GM12878 (cell line): ENCODE measurements at regions not wholly inside any gene's neighbourhood (a gene's known extent, or its start where the extent isn't known, plus 50 kb on each side); places are given as distances from the start of the nearest gene placed in this dataset.

Experiments used
- ATAC-seq: fragments of 200-7000 bp; cut with Tn5 transposase; 3 replicates; pipeline ENCODE4 v1.9.1; 2020; ENCODE audit warnings: mild to moderate bottlenecking, moderate library complexity
- BruUV-seq: library from RNA; stranded (reverse); fragments of 400-500 nt; replicated peaks from 2 replicates; lab custom pipeline; 2021; lab: Mats Ljungman, UMichigan
- CTCF ChIA-PET: fragments of 300-600 bp; sonication (Branson Sonifier 250); formaldehyde crosslinking; extraction: SDS; loops from one replicate; lab custom pipeline; 2021; ENCODE audit warnings: inconsistent platforms; lab: Yijun Ruan, JAX
- POLR2A ChIA-PET: fragments of 350-600 bp; formaldehyde crosslinking; extraction: SDS; loops from one replicate; lab custom pipeline; 2021; ENCODE audit warnings: inconsistent platforms; lab: Charles Lee
- RAD21 ChIA-PET: fragments of 300-600 bp; sonication (Branson Sonifier 250); formaldehyde crosslinking; loops from one replicate; lab custom pipeline; 2023; ENCODE audit warnings: antibody characterized with exemption; ENCODE audit not compliant: unreplicated experiment; lab: Charles Lee
- SMC1A ChIA-PET: fragments of 300-600 bp; sonication (Branson Sonifier 250); formaldehyde crosslinking; loops from one replicate; lab custom pipeline; 2023; ENCODE audit not compliant: unreplicated experiment, uncharacterized antibody; lab: Charles Lee
- DNase-seq: peaks from one replicate; pipeline ENCODE4 v3.0.0-alpha.2; 2011; ENCODE audit warnings: low read depth, low spot score
- FAIRE-seq: peaks from 3 replicates; lab custom pipeline; 2011; peaks lifted over from hg19 to GRCh38; lab: Jason Lieb, UNC
- H2AFZ ChIP-seq: 2 replicates; pipeline ENCODE4 v1.6.0; 2011; ENCODE audit warnings: low read depth, low read length, control low read depth; ENCODE audit not compliant: control insufficient read depth
- H3K27ac ChIP-seq: 2 replicates; pipeline ENCODE4 v1.5.1; 2011; ENCODE audit warnings: control low read depth; ENCODE audit not compliant: control insufficient read depth, insufficient read depth
- H3K27me3 ChIP-seq, 2 experiments: replicated peaks in 1 of 2; 2 replicates each; pipeline versions ENCODE4 v1.6.0 to v1.6.1; 2011; ENCODE audit warnings: low read length in 1 of 2; ENCODE audit not compliant: control insufficient read depth in 2 of 2, insufficient read depth in 2 of 2
- H3K36me3 ChIP-seq, 2 experiments: 2 replicates each; pipeline ENCODE4 v1.5.1; 2011; ENCODE audit warnings: low read length in 1 of 2; ENCODE audit not compliant: control insufficient read depth in 2 of 2, insufficient read depth in 2 of 2
- H3K4me1 ChIP-seq: 2 replicates; pipeline ENCODE4 v1.6.1; 2011; ENCODE audit warnings: mild to moderate bottlenecking, low read length, moderate library complexity, mixed read lengths; ENCODE audit not compliant: control insufficient read depth, insufficient read depth
- H3K4me2 ChIP-seq: 2 replicates; pipeline ENCODE4 v1.6.0; 2011; ENCODE audit warnings: control low read depth; ENCODE audit not compliant: control insufficient read depth, insufficient read depth
- H3K4me3 ChIP-seq: fragments of 200-600 bp; sonication (generic); 2 replicates; pipeline ENCODE4 v1.5.1; 2016
- H3K79me2 ChIP-seq: 2 replicates; pipeline ENCODE4 v1.6.0; 2011; ENCODE audit warnings: low read length; ENCODE audit not compliant: control insufficient read depth, insufficient read depth
- H3K9ac ChIP-seq: 2 replicates; pipeline ENCODE4 v1.8.0; 2011; ENCODE audit warnings: low read length, control low read depth, mixed read lengths; ENCODE audit not compliant: control insufficient read depth, insufficient read depth
- H3K9me3 ChIP-seq: replicated peaks from 3 replicates; pipeline ENCODE4 v1.5.1; 2011; ENCODE audit warnings: mild to moderate bottlenecking, low read length; ENCODE audit not compliant: control insufficient read depth, insufficient read depth
- H4K20me1 ChIP-seq: 2 replicates; pipeline ENCODE4 v1.6.0; 2011; ENCODE audit not compliant: control insufficient read depth, insufficient read depth
- FOXM1 ChIP-seq: IDR thresholded peaks from 2 replicates; pipeline ENCODE4 v1.6.1; 2012; ENCODE audit warnings: low read depth, mild to moderate bottlenecking, inconsistent platforms, low read length, moderate library complexity
- JUNB ChIP-seq: IDR thresholded peaks from 2 replicates; pipeline ENCODE4 v1.6.1; 2016; ENCODE audit warnings: antibody characterized with exemption, mild to moderate bottlenecking
- MEF2A ChIP-seq: IDR thresholded peaks from 2 replicates; pipeline ENCODE4 v1.6.1; 2011; ENCODE audit warnings: low read depth, mild to moderate bottlenecking, low read length, moderate library complexity; ENCODE audit not compliant: insufficient read depth
- NFIC ChIP-seq: IDR thresholded peaks from 2 replicates; pipeline ENCODE4 v1.6.1; 2012; ENCODE audit warnings: low read depth, mild to moderate bottlenecking, inconsistent platforms, low read length, moderate library complexity
- POLR2A ChIP-seq: IDR thresholded peaks from 2 replicates; pipeline ENCODE4 v1.6.1; 2011; ENCODE audit warnings: low read depth, mild to moderate bottlenecking, low read length
- POU2F2 ChIP-seq: IDR thresholded peaks from 3 replicates; pipeline ENCODE4 v1.6.1; 2011; ENCODE audit warnings: low read depth, mild to moderate bottlenecking, low read length, borderline replicate concordance
- RUNX3 ChIP-seq: IDR thresholded peaks from 2 replicates; pipeline ENCODE4 v1.6.1; 2012; ENCODE audit warnings: low read length, inconsistent platforms
- WGBS: methylation state at CpG from one replicate; pipeline ENCODE4 v1.1.6; 2016; ENCODE audit warnings: low lambda C conversion rate; ENCODE audit not compliant: insufficient replicate concordance, insufficient coverage; ENCODE audit errors: missing lambda C conversion rate; 5-methylcytosine and 5-hydroxymethylcytosine counted together
- in situ Hi-C: fragments of 300-500 bp; cut with MboI; formaldehyde crosslinking; loops from 9 replicates; pipeline ENCODE4 v1.14.3; 2018; ENCODE audit warnings: mixed read lengths
- intact Hi-C: fragments of 100-400 bp; cut with micrococcal nuclease; formaldehyde crosslinking; loops from one replicate; pipeline ENCODE4 v1.14.2; 2022; ENCODE audit not compliant: unreplicated experiment
- TF ChIP-seq, protein P1 (sequence below): fragments of 450-650 bp; IDR thresholded peaks from 2 replicates; pipeline ENCODE4 v1.6.1; 2017; ENCODE audit warnings: mild to moderate bottlenecking, low read depth, inconsistent platforms; ENCODE audit not compliant: poor library complexity, severe bottlenecking
- TF ChIP-seq, protein P2 (sequence below): fragments of 450-650 bp; formaldehyde crosslinking; IDR thresholded peaks from 2 replicates; pipeline ENCODE4 v1.4.0; 2020; ENCODE audit warnings: mild to moderate bottlenecking, moderate library complexity

DNA sequence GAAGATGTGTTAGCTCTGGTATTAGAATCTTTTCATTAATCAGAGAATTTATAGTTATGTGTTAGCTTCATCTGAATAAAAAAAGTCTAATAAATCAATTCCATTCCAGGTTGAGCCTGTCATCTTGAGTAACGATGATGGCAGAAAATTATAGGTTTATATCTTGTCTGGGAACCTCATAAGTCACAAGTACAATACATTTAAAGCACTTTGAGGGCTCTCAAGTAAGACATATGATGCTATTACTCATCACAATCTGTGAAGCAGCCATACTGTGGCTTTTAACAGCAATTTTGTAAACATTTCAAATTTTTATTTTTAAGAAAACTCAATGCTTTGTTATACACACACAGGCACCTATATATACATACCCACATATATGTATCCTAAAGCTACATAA lies 484.1 kb upstream of the VRK2 start:
- no peak for ATAC-seq
- intact Hi-C loops, result no loop called here
- H3K27ac ChIP-seq, result no peak overlapping the region
- H3K9me3 ChIP-seq, result no peaks in the 10 kb centered on the region
- no peaks in the 10 kb centered on the region for H3K79me2 ChIP-seq
- no peak overlapping the region for H3K9ac ChIP-seq
- no peak overlapping the region for H3K4me2 ChIP-seq
- 0% methylated on average over 1 of the region's 1 CpG for WGBS
- no peak overlapping the region for H3K4me3 ChIP-seq
- DNase-seq, result no peak
- ChIA-PET CTCF (interaction anchor here (0.8 to 0.9 kb wide), 2 partner anchors 10 to 12 kb away, joined by 3 to 4 read pairs; no protein-coding TSS in a partner anchor), POLR2A (no interaction called here), SMC1A (interaction anchor here (0.9 to 1.6 kb wide), 4 partner anchors 9 to 159 kb away, joined by 3 to 9 read pairs (median 3); no protein-coding TSS in a partner anchor), RAD21 (no interaction called here)
- no peaks in the 10 kb centered on the region for H3K36me3 ChIP-seq
- no peak for TF ChIP-seq NFIC
- no peak for TF ChIP-seq POLR2A
- TF ChIP-seq, protein P1, sequence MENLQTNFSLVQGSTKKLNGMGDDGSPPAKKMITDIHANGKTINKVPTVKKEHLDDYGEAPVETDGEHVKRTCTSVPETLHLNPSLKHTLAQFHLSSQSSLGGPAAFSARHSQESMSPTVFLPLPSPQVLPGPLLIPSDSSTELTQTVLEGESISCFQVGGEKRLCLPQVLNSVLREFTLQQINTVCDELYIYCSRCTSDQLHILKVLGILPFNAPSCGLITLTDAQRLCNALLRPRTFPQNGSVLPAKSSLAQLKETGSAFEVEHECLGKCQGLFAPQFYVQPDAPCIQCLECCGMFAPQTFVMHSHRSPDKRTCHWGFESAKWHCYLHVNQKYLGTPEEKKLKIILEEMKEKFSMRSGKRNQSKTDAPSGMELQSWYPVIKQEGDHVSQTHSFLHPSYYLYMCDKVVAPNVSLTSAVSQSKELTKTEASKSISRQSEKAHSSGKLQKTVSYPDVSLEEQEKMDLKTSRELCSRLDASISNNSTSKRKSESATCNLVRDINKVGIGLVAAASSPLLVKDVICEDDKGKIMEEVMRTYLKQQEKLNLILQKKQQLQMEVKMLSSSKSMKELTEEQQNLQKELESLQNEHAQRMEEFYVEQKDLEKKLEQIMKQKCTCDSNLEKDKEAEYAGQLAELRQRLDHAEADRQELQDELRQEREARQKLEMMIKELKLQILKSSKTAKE, result no peak
- no peak for TF ChIP-seq POU2F2
- TF ChIP-seq, protein P2, sequence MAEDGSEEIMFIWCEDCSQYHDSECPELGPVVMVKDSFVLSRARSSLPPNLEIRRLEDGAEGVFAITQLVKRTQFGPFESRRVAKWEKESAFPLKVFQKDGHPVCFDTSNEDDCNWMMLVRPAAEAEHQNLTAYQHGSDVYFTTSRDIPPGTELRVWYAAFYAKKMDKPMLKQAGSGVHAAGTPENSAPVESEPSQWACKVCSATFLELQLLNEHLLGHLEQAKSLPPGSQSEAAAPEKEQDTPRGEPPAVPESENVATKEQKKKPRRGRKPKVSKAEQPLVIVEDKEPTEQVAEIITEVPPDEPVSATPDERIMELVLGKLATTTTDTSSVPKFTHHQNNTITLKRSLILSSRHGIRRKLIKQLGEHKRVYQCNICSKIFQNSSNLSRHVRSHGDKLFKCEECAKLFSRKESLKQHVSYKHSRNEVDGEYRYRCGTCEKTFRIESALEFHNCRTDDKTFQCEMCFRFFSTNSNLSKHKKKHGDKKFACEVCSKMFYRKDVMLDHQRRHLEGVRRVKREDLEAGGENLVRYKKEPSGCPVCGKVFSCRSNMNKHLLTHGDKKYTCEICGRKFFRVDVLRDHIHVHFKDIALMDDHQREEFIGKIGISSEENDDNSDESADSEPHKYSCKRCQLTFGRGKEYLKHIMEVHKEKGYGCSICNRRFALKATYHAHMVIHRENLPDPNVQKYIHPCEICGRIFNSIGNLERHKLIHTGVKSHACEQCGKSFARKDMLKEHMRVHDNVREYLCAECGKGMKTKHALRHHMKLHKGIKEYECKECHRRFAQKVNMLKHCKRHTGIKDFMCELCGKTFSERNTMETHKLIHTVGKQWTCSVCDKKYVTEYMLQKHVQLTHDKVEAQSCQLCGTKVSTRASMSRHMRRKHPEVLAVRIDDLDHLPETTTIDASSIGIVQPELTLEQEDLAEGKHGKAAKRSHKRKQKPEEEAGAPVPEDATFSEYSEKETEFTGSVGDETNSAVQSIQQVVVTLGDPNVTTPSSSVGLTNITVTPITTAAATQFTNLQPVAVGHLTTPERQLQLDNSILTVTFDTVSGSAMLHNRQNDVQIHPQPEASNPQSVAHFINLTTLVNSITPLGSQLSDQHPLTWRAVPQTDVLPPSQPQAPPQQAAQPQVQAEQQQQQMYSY (CRISPR knock-in tag), result no peak
- no peak for TF ChIP-seq RUNX3
- no peak for TF ChIP-seq MEF2A
- no peak for TF ChIP-seq FOXM1
- no peak for TF ChIP-seq JUNB
- no TSS peak for BruUV-seq
- in situ Hi-C loops, result no loop called here
- H2AFZ ChIP-seq, result no peak overlapping the region
- FAIRE-seq, result no peak
- H4K20me1 ChIP-seq, result no peaks in the 10 kb centered on the region
- H3K27me3 ChIP-seq, result no peaks in the 10 kb centered on the region
- H3K4me1 ChIP-seq, result no peaks in the 10 kb centered on the region
